Ovary (tissue), 7 donors: ENCODE measurements at regions not wholly inside any gene's neighbourhood (a gene's known extent, or its start where the extent isn't known, plus 50 kb on each side); places are given as distances from the start of the nearest gene placed in this dataset.
"Not testable (repeated sequence)": the region's sequence is repeated elsewhere in the genome, so short reads cannot be mapped to it uniquely, and the experiment has no call there.

Experiments
- DNase-seq, 5 donors: peaks; one replicate each; pipeline ENCODE4 v3.0.0-alpha.2; 2019 to 2020
- H3K27ac ChIP-seq, 2 donors: fragments of 200-600 bp; one replicate each; pipeline versions ENCODE4 v1.5.1 to v1.8.0; 2019 to 2022
- H3K27me3 ChIP-seq: fragments of 200-600 bp; one replicate; pipeline ENCODE4 v1.8.0; 2022
- H3K36me3 ChIP-seq: fragments of 200-600 bp; sonication (generic); one replicate; pipeline ENCODE4 v1.5.1; 2019
- H3K4me1 ChIP-seq: one replicate; pipeline ENCODE4 v1.8.1; 2013; ENCODE audit warnings: mild to moderate bottlenecking, moderate library complexity; ENCODE audit not compliant: insufficient read depth
- H3K4me3 ChIP-seq: fragments of 200-600 bp; sonication (generic); one replicate; pipeline ENCODE4 v1.5.1; 2017
- H3K9me3 ChIP-seq, 2 donors: fragments of 200-600 bp in 1 of 2; sonication (generic) in 1 of 2; one replicate each; pipeline versions ENCODE4 v1.5.1 to v1.8.1; 2013 to 2019; ENCODE audit warnings: mild to moderate bottlenecking in 1 of 2, moderate library complexity in 1 of 2
- CTCF ChIP-seq, 3 donors: fragments of 450-650 bp in 2 of 3; fragments of 200-600 bp in 1 of 3; IDR thresholded peaks; one replicate each; pipeline versions ENCODE4 v1.5.1 to v1.8.0; 2016 to 2022; ENCODE audit warnings: antibody characterized with exemption in 3 of 3, mild to moderate bottlenecking in 1 of 3
- EP300 ChIP-seq: sonication (generic); formaldehyde crosslinking; IDR thresholded peaks from one replicate; pipeline ENCODE4 v1.6.1; 2017; ENCODE audit warnings: antibody characterized with exemption
- POLR2A ChIP-seq: fragments of 450-650 bp; IDR thresholded peaks from one replicate; pipeline ENCODE4 v1.6.1; 2017; ENCODE audit warnings: antibody characterized with exemption, mild to moderate bottlenecking, moderate library complexity
- WGBS, 3 donors: extraction: QIAGEN DNeasy Blood & Tissue Kit in 1 of 3; methylation state at CpG; one replicate each; pipeline versions ENCODE4 v1.1.5 to v1.1.7; 2013 to 2017; 5-methylcytosine and 5-hydroxymethylcytosine counted together
- intact Hi-C, 4 donors: fragments of 100-400 bp; cut with DNase I; formaldehyde crosslinking; loops; one replicate each; pipeline versions ENCODE4 v1.11.0 to v1.15.1; 2022 to 2023
- donor health status: DM: no; HTN: no; CAD: no; lungs with moderate emphysema.
- donor health status: DM: no; HTN: no; CAD: no.
- donor health status: Bipolar disorder and iron deficiency.
- donor health status: DM: no; HTN: no; CAD: no.
- donor health status: DM: yes; HTN: yes; CAD: no.

GRCh38 chr13:54424344-54424743 lies 1395.7 kb downstream of the OLFM4 start:
- TF ChIP-seq CTCF (IDR thresholded peaks at IDR 0.05) = no peak
- TF ChIP-seq EP300 = no peak
- TF ChIP-seq POLR2A = no peak
- no peak overlapping the region for H3K4me3 ChIP-seq
- no peaks in the 10 kb centered on the region for H3K4me1 ChIP-seq
- no peaks in the 10 kb centered on the region for H3K9me3 ChIP-seq
- no peak overlapping the region for H3K27ac ChIP-seq
- no peaks in the 10 kb centered on the region for H3K36me3 ChIP-seq
- 52 to 75% (median 63%) methylated on average over 2 of the region's 2 CpGs for WGBS, 3 donors
- intact Hi-C loops = no loop called here
- DNase-seq = no peak
- H3K27me3 ChIP-seq = peaks cover 3% of the 10 kb centered on the region

GRCh38 chr13:54433493-54434206 lies 1405.0 kb downstream of the OLFM4 start:
- Histone ChIP-seq H3K4me3 (no peak overlapping the region), H3K27ac (no peak overlapping the region), H3K36me3 (no peaks in the 10 kb centered on the region), H3K9me3 (no peaks in the 10 kb centered on the region), H3K4me1 (no peaks in the 10 kb centered on the region), H3K27me3 (no peaks in the 10 kb centered on the region)
- WGBS, 3 donors = 83 to 89% (median 86%) methylated on average over 4 of the region's 4 CpGs
- intact Hi-C loops = no loop called here
- no peak for DNase-seq
- TF ChIP-seq CTCF (IDR thresholded peaks at IDR 0.05) = no peak
- no peak for TF ChIP-seq POLR2A
- no peak for TF ChIP-seq EP300

GRCh38 chr13:54440853-54441400 lies 1412.3 kb downstream of the OLFM4 start:
- H3K36me3 ChIP-seq, H3K4me1 ChIP-seq, H3K27ac ChIP-seq, intact Hi-C loops, H3K27me3 ChIP-seq, H3K9me3 ChIP-seq, H3K4me3 ChIP-seq, DNase-seq: not testable (repeated sequence)
- 95 to 97% (median 96%) methylated on average over 27 of the region's 27 CpGs for WGBS, 3 donors

- H3K36me3 ChIP-seq = no peaks in the 10 kb centered on the region
- TF ChIP-seq POLR2A (no peak), EP300 (no peak), CTCF (IDR thresholded peaks at IDR 0.05) (no peak)
- DNase-seq = no peak
- no peaks in the 10 kb centered on the region for H3K9me3 ChIP-seq
- no peaks in the 10 kb centered on the region for H3K27me3 ChIP-seq
- H3K27ac ChIP-seq = no peak overlapping the region
- intact Hi-C loops = no loop called here
- H3K4me1 ChIP-seq = no peaks in the 10 kb centered on the region
- WGBS, 3 donors = 53 to 70% (median 60%) methylated on average over 3 of the region's 3 CpGs
- no peak overlapping the region for H3K4me3 ChIP-seq
These were observed 1416.8 kb downstream of the OLFM4 start for GRCh38 chr13:54445453-54445852.

GRCh38 chr13:54445865-54446264 lies 1417.3 kb downstream of the OLFM4 start:
- no peaks in the 10 kb centered on the region for H3K36me3 ChIP-seq
- no peak for TF ChIP-seq CTCF (IDR thresholded peaks at IDR 0.05)
- TF ChIP-seq POLR2A = no peak
- no peak for TF ChIP-seq EP300
- H3K9me3 ChIP-seq = no peaks in the 10 kb centered on the region
- no peak for DNase-seq
- H3K4me3 ChIP-seq = no peak overlapping the region
- intact Hi-C loops = no loop called here
- no peaks in the 10 kb centered on the region for H3K27me3 ChIP-seq
- no peak overlapping the region for H3K27ac ChIP-seq
- no peaks in the 10 kb centered on the region for H3K4me1 ChIP-seq
